ENCODE measurements at regions not wholly inside any gene's neighbourhood (a gene's known extent, or its start where the extent isn't known, plus 50 kb on each side); places are given as distances from the start of the nearest gene placed in this dataset.

- Histone ChIP-seq H3K27ac (no peak overlapping the region), H3K36me3 (no peaks in the 10 kb centered on the region), H3K4me1 (peaks cover 0 to 11% (median 3%) of the 10 kb centered on the region in 4 donors), H3K4me3 (no peak overlapping the region), H3K9me3 (no peaks in the 10 kb centered on the region), H3K27me3 (no peaks in the 10 kb centered on the region)
- DNase-seq = no peak
- intact Hi-C loops (cut with DNase I) = no loop called here
- no peak for TF ChIP-seq POLR2AphosphoS5 (IDR thresholded peaks at IDR 0.05)
- no peak for TF ChIP-seq POLR2A (IDR thresholded peaks at IDR 0.05)
- no peak for TF ChIP-seq CTCF (IDR thresholded peaks at IDR 0.05)
- no peak for TF ChIP-seq EP300 (IDR thresholded peaks at IDR 0.05)
- 31 to 55% methylated on average over 3 of the region's 3 CpGs for WGBS, 2 donors
Measured at GRCh38 chr9:78383130-78383529, 86.2 kb downstream of the PSAT1 start.

- TF ChIP-seq POLR2A (IDR thresholded peaks at IDR 0.05) (no peak), POLR2AphosphoS5 (IDR thresholded peaks at IDR 0.05) (no peak), CTCF (IDR thresholded peaks at IDR 0.05) (no peak), EP300 (IDR thresholded peaks at IDR 0.05) (no peak)
- Histone ChIP-seq H3K4me1 (peaks cover 0 to 11% (median 3%) of the 10 kb centered on the region in 4 donors), H3K36me3 (no peaks in the 10 kb centered on the region), H3K27me3 (no peaks in the 10 kb centered on the region), H3K4me3 (no peak overlapping the region), H3K9me3 (no peaks in the 10 kb centered on the region), H3K27ac (no peak overlapping the region)
- intact Hi-C loops (cut with DNase I) = no loop called here
- DNase-seq = no peak
- WGBS, 2 donors = 92 to 96% methylated on average over 1 of the region's 1 CpG
Measured at GRCh38 chr9:78386348-78386747, 89.4 kb downstream of the PSAT1 start.

GRCh38 chr9:78386773-78387172 lies 89.8 kb downstream of the PSAT1 start:
- Histone ChIP-seq H3K4me3 (no peak overlapping the region), H3K4me1 (peaks cover 0 to 11% (median 3%) of the 10 kb centered on the region in 4 donors), H3K27me3 (no peaks in the 10 kb centered on the region), H3K36me3 (no peaks in the 10 kb centered on the region), H3K27ac (no peak overlapping the region), H3K9me3 (no peaks in the 10 kb centered on the region)
- no peak for DNase-seq
- TF ChIP-seq POLR2A (IDR thresholded peaks at IDR 0.05) = no peak
- TF ChIP-seq CTCF (IDR thresholded peaks at IDR 0.05) = no peak
- no peak for TF ChIP-seq EP300 (IDR thresholded peaks at IDR 0.05)
- no peak for TF ChIP-seq POLR2AphosphoS5 (IDR thresholded peaks at IDR 0.05)
- intact Hi-C loops (cut with DNase I) = no loop called here

- intact Hi-C loops (cut with DNase I) = no loop called here
- H3K4me3 ChIP-seq = no peak overlapping the region
- H3K27ac ChIP-seq = no peak overlapping the region
- peaks cover 0 to 4% (median 0%) of the 10 kb centered on the region in 4 donors for H3K9me3 ChIP-seq
- H3K4me1 ChIP-seq = no peaks in the 10 kb centered on the region
- H3K27me3 ChIP-seq = no peaks in the 10 kb centered on the region
- 85 to 90% methylated on average over 2 of the region's 2 CpGs for WGBS, 2 donors
- no peak for TF ChIP-seq EP300 (IDR thresholded peaks at IDR 0.05)
- no peak for TF ChIP-seq POLR2AphosphoS5 (IDR thresholded peaks at IDR 0.05)
- TF ChIP-seq CTCF (IDR thresholded peaks at IDR 0.05) = no peak
- TF ChIP-seq POLR2A (IDR thresholded peaks at IDR 0.05) = no peak
- DNase-seq = no peak
- H3K36me3 ChIP-seq = no peaks in the 10 kb centered on the region
Measured at GRCh38 chr9:78393340-78393739, 96.4 kb downstream of the PSAT1 start.

- intact Hi-C loops (cut with DNase I) = no loop called here
- WGBS, 2 donors = 91 to 93% methylated on average over 2 of the region's 2 CpGs
- Histone ChIP-seq H3K27me3 (no peaks in the 10 kb centered on the region), H3K4me1 (no peaks in the 10 kb centered on the region), H3K27ac (no peak overlapping the region), H3K9me3 (peaks cover 0 to 4% (median 0%) of the 10 kb centered on the region in 4 donors), H3K36me3 (no peaks in the 10 kb centered on the region), H3K4me3 (no peak overlapping the region)
- no peak for DNase-seq
- TF ChIP-seq EP300 (IDR thresholded peaks at IDR 0.05) (no peak), CTCF (IDR thresholded peaks at IDR 0.05) (no peak), POLR2A (IDR thresholded peaks at IDR 0.05) (no peak), POLR2AphosphoS5 (IDR thresholded peaks at IDR 0.05) (no peak)
Measured at GRCh38 chr9:78393932-78394331, 97.0 kb downstream of the PSAT1 start.
